K562 (cell line): ENCODE measurements at regions not wholly inside any gene's neighbourhood (a gene's known extent, or its start where the extent isn't known, plus 50 kb on each side); places are given as distances from the start of the nearest gene placed in this dataset.

Source experiments
- ATAC-seq: fragments of 200-7000 bp; cut with Tn5 transposase; 3 replicates; pipeline ENCODE4 v1.9.1; 2020; ENCODE audit warnings: moderate library complexity
- BruUV-seq: library from RNA; stranded (reverse); fragments of 400-500 nt; replicated peaks from 2 replicates; lab custom pipeline; 2021; lab: Mats Ljungman, UMichigan
- CTCF ChIA-PET: fragments of 300-600 bp; formaldehyde crosslinking; extraction: SDS; loops from one replicate; lab custom pipeline; 2021; ENCODE audit warnings: low intra/inter-chr PET ratio; lab: Yijun Ruan, JAX
- POLR2A ChIA-PET: fragments of 300-600, 350-650 bp; sonication (Branson Sonifier 250); formaldehyde crosslinking; extraction: SDS; loops from one replicate; lab custom pipeline; 2021; ENCODE audit warnings: antibody characterized with exemption, inconsistent platforms; lab: Yijun Ruan, JAX
- DNase-seq, 4 experiments: peaks; one replicate each; pipeline versions ENCODE4 v3.0.0 to v3.0.0-alpha.2; 2011 to 2018; ENCODE audit warnings: low spot score in 3 of 4, mixed read lengths in 3 of 4; ENCODE audit errors: extremely low read depth in 1 of 4
- FAIRE-seq: peaks from 2 replicates; lab custom pipeline; 2011; peaks lifted over from hg19 to GRCh38; lab: Jason Lieb, UNC
- H2AFZ ChIP-seq: 2 replicates; pipeline ENCODE4 v1.6.0; 2011; ENCODE audit warnings: low read depth, low read length, control low read depth, inconsistent platforms
- H3K27ac ChIP-seq: fragments of 200-600 bp; 3 replicates; pipeline ENCODE4 v1.8.0; 2011; ENCODE audit warnings: low read depth, mild to moderate bottlenecking, control low read depth, inconsistent platforms, low read length, moderate library complexity, mixed read lengths; ENCODE audit errors: extremely low read depth
- H3K27me3 ChIP-seq, 2 experiments: fragments of 300-600 bp in 1 of 2; 2 replicates in 1 of 2; 3 replicates in 1 of 2; pipeline versions ENCODE4 v1.6.0 to v1.8.0; 2011; ENCODE audit warnings: inconsistent platforms in 2 of 2, low read length in 2 of 2, mild to moderate bottlenecking in 1 of 2, mixed read lengths in 1 of 2, moderate library complexity in 1 of 2; ENCODE audit not compliant: control insufficient read depth in 2 of 2, insufficient read depth in 2 of 2
- H3K36me3 ChIP-seq: fragments of 300-600 bp; 3 replicates; pipeline ENCODE4 v1.8.0; 2011; ENCODE audit warnings: mild to moderate bottlenecking, low read length, inconsistent platforms; ENCODE audit not compliant: control insufficient read depth, insufficient read depth
- H3K4me1 ChIP-seq, 2 experiments: fragments of 200-600 bp in 1 of 2; replicated peaks in 1 of 2; 2 replicates in 1 of 2; 3 replicates in 1 of 2; pipeline versions ENCODE4 v1.5.1 to v1.8.0; 2011; ENCODE audit warnings: inconsistent platforms in 2 of 2, low read length in 2 of 2, mild to moderate bottlenecking in 1 of 2, mixed read lengths in 1 of 2, moderate library complexity in 1 of 2; ENCODE audit not compliant: control insufficient read depth in 2 of 2, insufficient read depth in 2 of 2
- H3K4me2 ChIP-seq: 2 replicates; pipeline ENCODE4 v1.6.1; 2011; ENCODE audit warnings: low read length, control low read depth, inconsistent platforms, mixed read lengths; ENCODE audit not compliant: insufficient read depth
- H3K4me3 ChIP-seq: fragments of 200-600 bp; sonication (generic), shearing (Covaris generic); 2 replicates; pipeline ENCODE4 v1.5.1; 2016; ENCODE audit warnings: control low read depth, inconsistent platforms
- H3K79me2 ChIP-seq: fragments of 200-600 bp; 3 replicates; pipeline ENCODE4 v1.8.0; 2011; ENCODE audit warnings: low read length, inconsistent platforms; ENCODE audit not compliant: control insufficient read depth, insufficient read depth
- H3K9ac ChIP-seq, 2 experiments: 2 replicates each; pipeline versions ENCODE4 v1.6.0 to v1.6.1; 2011; ENCODE audit warnings: low read depth in 2 of 2, low read length in 2 of 2, control low read depth in 1 of 2, inconsistent platforms in 1 of 2, mild to moderate bottlenecking in 1 of 2, mixed read lengths in 1 of 2; ENCODE audit not compliant: insufficient read depth in 1 of 2
- H3K9me1 ChIP-seq: one replicate; pipeline ENCODE4 v1.6.0; 2011; ENCODE audit warnings: inconsistent platforms, mild to moderate bottlenecking, low read length, moderate library complexity; ENCODE audit not compliant: control insufficient read depth, insufficient read depth
- H3K9me3 ChIP-seq: replicated peaks from 2 replicates; pipeline ENCODE4 v1.5.1; 2011; ENCODE audit warnings: low read depth, low read length, inconsistent platforms; ENCODE audit not compliant: control insufficient read depth, insufficient read depth
- H4K20me1 ChIP-seq: replicated peaks from 2 replicates; pipeline ENCODE4 v1.6.1; 2011; ENCODE audit warnings: low read length, inconsistent platforms, mixed read lengths; ENCODE audit not compliant: control insufficient read depth, insufficient read depth
- BHLHE40 ChIP-seq: IDR thresholded peaks from 2 replicates; pipeline ENCODE4 v1.6.1; 2011; ENCODE audit warnings: low read length, improper control_type of control experiment
- CTCF ChIP-seq, 3 experiments: IDR thresholded peaks in 2 of 3; conservative IDR thresholded peaks in 1 of 3; 2 replicates each; pipeline ENCODE4 v1.5.1; 2011 to 2012; ENCODE audit warnings: low read length in 3 of 3, mild to moderate bottlenecking in 3 of 3, control low read depth in 2 of 3, improper control_type of control experiment in 1 of 3, inconsistent platforms in 1 of 3, low read depth in 1 of 3, mixed read lengths in 1 of 3, moderate library complexity in 1 of 3; ENCODE audit not compliant: insufficient read depth in 2 of 3
- FIP1L1 ChIP-seq: fragments of 200-400 bp; formaldehyde crosslinking; IDR thresholded peaks from 2 replicates; pipeline ENCODE4 v1.6.1; 2018; ENCODE audit warnings: mild to moderate bottlenecking, low read depth, low read length; ENCODE audit not compliant: poor library complexity, severe bottlenecking
- ILF3 ChIP-seq: fragments of 450-650 bp; IDR thresholded peaks from 2 replicates; pipeline ENCODE4 v1.6.1; 2018; ENCODE audit warnings: antibody characterized with exemption, mild to moderate bottlenecking, moderate library complexity, borderline replicate concordance
- NFE2L1 ChIP-seq: fragments of 450-650 bp; IDR thresholded peaks from 2 replicates; pipeline ENCODE4 v1.6.1; 2016; ENCODE audit warnings: missing genetic modification characterization, low read depth, mild to moderate bottlenecking, missing compliant biosample characterization, moderate library complexity, borderline replicate concordance
- NRF1 ChIP-seq, 2 experiments: fragments of 450-650 bp; IDR thresholded peaks in 1 of 2; conservative IDR thresholded peaks in 1 of 2; 2 replicates each; pipeline ENCODE4 v1.6.1; 2014; ENCODE audit warnings: mild to moderate bottlenecking in 2 of 2
- PTBP1 ChIP-seq: fragments of 200-400 bp; formaldehyde crosslinking; IDR thresholded peaks from 2 replicates; pipeline ENCODE4 v1.6.1; 2017; ENCODE audit warnings: low read depth, low read length
- ZNF324 ChIP-seq: fragments of 250-450 bp; sonication (Bioruptor Pico); IDR thresholded peaks from 2 replicates; pipeline ENCODE4 v1.4.0; 2020; ENCODE audit warnings: mild to moderate bottlenecking
- WGBS: fragments of 100-300 bp; shearing (Covaris generic); methylation state at CpG from one replicate; pipeline ENCODE4 v1.1.6; 2016; ENCODE audit warnings: low coverage, mixed read lengths; ENCODE audit not compliant: insufficient coverage; ENCODE audit errors: missing lambda C conversion rate; 5-methylcytosine and 5-hydroxymethylcytosine counted together
- in situ Hi-C: fragments of 300-500 bp; cut with MboI; formaldehyde crosslinking; loops from 4 replicates; pipeline ENCODE4 v1.15.0; 2018; ENCODE audit warnings: inconsistent platforms, mixed read lengths
- intact Hi-C: fragments of 100-400 bp; cut with micrococcal nuclease; formaldehyde crosslinking; loops from 2 replicates; pipeline ENCODE4 v1.14.2; 2022

DNA sequence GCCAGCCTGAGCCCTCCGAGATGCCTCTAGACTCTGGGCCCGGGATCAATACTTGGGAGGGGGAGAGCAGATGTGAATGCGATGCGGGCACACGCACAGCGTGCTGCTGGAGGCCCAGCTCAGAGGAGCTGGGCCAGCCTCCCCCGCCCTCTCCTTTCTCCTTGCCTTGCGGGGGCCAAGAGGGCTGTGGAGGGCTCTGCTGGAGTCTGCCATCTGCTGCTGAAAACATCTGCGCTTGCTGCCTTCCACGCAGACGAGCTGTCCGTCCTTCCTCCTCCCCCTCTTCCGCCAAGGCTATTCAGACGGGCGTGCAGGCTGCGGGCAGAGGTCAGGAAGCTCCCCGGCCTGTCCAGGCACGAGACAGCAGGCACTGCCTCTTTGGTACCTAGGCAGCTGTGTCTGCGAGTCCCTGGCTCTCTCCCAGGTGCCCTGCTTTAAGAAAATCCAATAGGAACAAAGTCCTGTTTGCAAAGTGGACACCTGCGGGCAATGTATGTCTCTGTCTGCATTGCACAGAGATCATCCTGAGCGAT, 75.2 kb downstream of the SPRING1 start:
- ATAC-seq (peak; percentile 69), FAIRE-seq (no peak), DNase-seq (peak in 1 of 4 experiments; percentile 11)
- no peaks in the 10 kb centered on the region for H3K79me2 ChIP-seq
- no peaks in the 10 kb centered on the region for H4K20me1 ChIP-seq
- peaks cover 25 to 47% of the 10 kb centered on the region in 2 experiments for H3K27me3 ChIP-seq
- whole genome bisulfite sequencing: 9% methylated on average over 18 of the region's 21 CpGs
- intact Hi-C loops: no loop called here
- H3K4me1 ChIP-seq: peaks cover 0 to 6% of the 10 kb centered on the region in 2 experiments; a peak in 3 of 5 replicates
- H3K4me3 ChIP-seq: no peak overlapping the region
- no peak overlapping the region for H3K4me2 ChIP-seq
- H3K9me3 ChIP-seq: no peaks in the 10 kb centered on the region
- POLR2A ChIA-PET: interaction anchor here (0.5 to 1.1 kb wide), 4 partner anchors 24 to 242 kb away, joined by 3 to 5 read pairs (median 4); no protein-coding TSS in a partner anchor
- in situ Hi-C loops: no loop called here
- no peaks in the 10 kb centered on the region for H3K9me1 ChIP-seq
- no peak overlapping the region for H2AFZ ChIP-seq
- BruUV-seq: no TSS peak
- TF ChIP-seq ZNF324 (CRISPR knock-in tag): no peak
- TF ChIP-seq PTBP1: no peak
- no peak for TF ChIP-seq NFE2L1 (tag)
- TF ChIP-seq FIP1L1: no peak
- peak; percentile 44; the same call in 1 of the 2 replicates for TF ChIP-seq BHLHE40
- TF ChIP-seq ILF3: no peak
- peak; percentile 23 to 36; a peak in 2 of 4 replicates for TF ChIP-seq NRF1 (conservative IDR thresholded peaks at IDR 0.05 in 1 of 2, IDR thresholded peaks at IDR 0.05 in 1 of 2)
- 0 out of 6 replicates have a peak, but pooled peaks of 1 of the 3 experiments have one; percentile 4 for TF ChIP-seq CTCF (IDR thresholded peaks at IDR 0.05 in 2 of 3, conservative IDR thresholded peaks at IDR 0.05 in 1 of 3; ENCODE audit: insufficient read depth in 2 of 3, low read depth in 1 of 3, low read length in 3 of 3)
- CTCF ChIA-PET: no interaction called here
- peak overlapping the region in 1 of 2 experiments; percentile 6; a peak in 1 of 4 replicates for H3K9ac ChIP-seq
- H3K36me3 ChIP-seq: no peaks in the 10 kb centered on the region
- H3K27ac ChIP-seq: no peak overlapping the region
